K562 (cell line): ENCODE measurements at regions not wholly inside any gene's neighbourhood (a gene's known extent, or its start where the extent isn't known, plus 50 kb on each side); places are given as distances from the start of the nearest gene placed in this dataset.

Experiments
- ATAC-seq: fragments of 200-7000 bp; cut with Tn5 transposase; 3 replicates; pipeline ENCODE4 v1.9.1; 2020; ENCODE audit warnings: moderate library complexity
- BruUV-seq: library from RNA; stranded (reverse); fragments of 400-500 nt; replicated peaks from 2 replicates; lab custom pipeline; 2021; lab: Mats Ljungman, UMichigan
- CTCF ChIA-PET: fragments of 300-600 bp; formaldehyde crosslinking; extraction: SDS; loops from one replicate; lab custom pipeline; 2021; ENCODE audit warnings: low intra/inter-chr PET ratio; lab: Yijun Ruan, JAX
- POLR2A ChIA-PET: fragments of 300-600, 350-650 bp; sonication (Branson Sonifier 250); formaldehyde crosslinking; extraction: SDS; loops from one replicate; lab custom pipeline; 2021; ENCODE audit warnings: antibody characterized with exemption, inconsistent platforms; lab: Yijun Ruan, JAX
- DNase-seq, 4 experiments: peaks; one replicate each; pipeline versions ENCODE4 v3.0.0 to v3.0.0-alpha.2; 2011 to 2018; ENCODE audit warnings: low spot score in 3 of 4, mixed read lengths in 3 of 4; ENCODE audit errors: extremely low read depth in 1 of 4
- FAIRE-seq: peaks from 2 replicates; lab custom pipeline; 2011; peaks lifted over from hg19 to GRCh38; lab: Jason Lieb, UNC
- H2AFZ ChIP-seq: 2 replicates; pipeline ENCODE4 v1.6.0; 2011; ENCODE audit warnings: low read depth, low read length, control low read depth, inconsistent platforms
- H3K27ac ChIP-seq: fragments of 200-600 bp; 3 replicates; pipeline ENCODE4 v1.8.0; 2011; ENCODE audit warnings: low read depth, mild to moderate bottlenecking, control low read depth, inconsistent platforms, low read length, moderate library complexity, mixed read lengths; ENCODE audit errors: extremely low read depth
- H3K27me3 ChIP-seq, 2 experiments: fragments of 300-600 bp in 1 of 2; 2 replicates in 1 of 2; 3 replicates in 1 of 2; pipeline versions ENCODE4 v1.6.0 to v1.8.0; 2011; ENCODE audit warnings: inconsistent platforms in 2 of 2, low read length in 2 of 2, mild to moderate bottlenecking in 1 of 2, mixed read lengths in 1 of 2, moderate library complexity in 1 of 2; ENCODE audit not compliant: control insufficient read depth in 2 of 2, insufficient read depth in 2 of 2
- H3K36me3 ChIP-seq: fragments of 300-600 bp; 3 replicates; pipeline ENCODE4 v1.8.0; 2011; ENCODE audit warnings: mild to moderate bottlenecking, low read length, inconsistent platforms; ENCODE audit not compliant: control insufficient read depth, insufficient read depth
- H3K4me1 ChIP-seq, 2 experiments: fragments of 200-600 bp in 1 of 2; replicated peaks in 1 of 2; 2 replicates in 1 of 2; 3 replicates in 1 of 2; pipeline versions ENCODE4 v1.5.1 to v1.8.0; 2011; ENCODE audit warnings: inconsistent platforms in 2 of 2, low read length in 2 of 2, mild to moderate bottlenecking in 1 of 2, mixed read lengths in 1 of 2, moderate library complexity in 1 of 2; ENCODE audit not compliant: control insufficient read depth in 2 of 2, insufficient read depth in 2 of 2
- H3K4me2 ChIP-seq: 2 replicates; pipeline ENCODE4 v1.6.1; 2011; ENCODE audit warnings: low read length, control low read depth, inconsistent platforms, mixed read lengths; ENCODE audit not compliant: insufficient read depth
- H3K4me3 ChIP-seq: fragments of 200-600 bp; sonication (generic), shearing (Covaris generic); 2 replicates; pipeline ENCODE4 v1.5.1; 2016; ENCODE audit warnings: control low read depth, inconsistent platforms
- H3K79me2 ChIP-seq: fragments of 200-600 bp; 3 replicates; pipeline ENCODE4 v1.8.0; 2011; ENCODE audit warnings: low read length, inconsistent platforms; ENCODE audit not compliant: control insufficient read depth, insufficient read depth
- H3K9ac ChIP-seq, 2 experiments: 2 replicates each; pipeline versions ENCODE4 v1.6.0 to v1.6.1; 2011; ENCODE audit warnings: low read depth in 2 of 2, low read length in 2 of 2, control low read depth in 1 of 2, inconsistent platforms in 1 of 2, mild to moderate bottlenecking in 1 of 2, mixed read lengths in 1 of 2; ENCODE audit not compliant: insufficient read depth in 1 of 2
- H3K9me1 ChIP-seq: one replicate; pipeline ENCODE4 v1.6.0; 2011; ENCODE audit warnings: inconsistent platforms, mild to moderate bottlenecking, low read length, moderate library complexity; ENCODE audit not compliant: control insufficient read depth, insufficient read depth
- H3K9me3 ChIP-seq: replicated peaks from 2 replicates; pipeline ENCODE4 v1.5.1; 2011; ENCODE audit warnings: low read depth, low read length, inconsistent platforms; ENCODE audit not compliant: control insufficient read depth, insufficient read depth
- H4K20me1 ChIP-seq: replicated peaks from 2 replicates; pipeline ENCODE4 v1.6.1; 2011; ENCODE audit warnings: low read length, inconsistent platforms, mixed read lengths; ENCODE audit not compliant: control insufficient read depth, insufficient read depth
- NCOA2 ChIP-seq, 2 experiments: fragments of 450-650 bp; IDR thresholded peaks; 2 replicates each; pipeline ENCODE4 v1.6.1; 2018; ENCODE audit warnings: mild to moderate bottlenecking in 2 of 2, moderate library complexity in 1 of 2; ENCODE audit not compliant: partially characterized antibody in 2 of 2
- RREB1 ChIP-seq: fragments of 250-450 bp; sonication (Bioruptor Pico); IDR thresholded peaks from 2 replicates; pipeline ENCODE4 v1.4.0; 2020
- ZNF512 ChIP-seq: IDR thresholded peaks from 2 replicates; pipeline ENCODE4 v1.6.1; 2016; ENCODE audit warnings: missing genetic modification characterization, missing compliant biosample characterization
- WGBS: fragments of 100-300 bp; shearing (Covaris generic); methylation state at CpG from one replicate; pipeline ENCODE4 v1.1.6; 2016; ENCODE audit warnings: low coverage, mixed read lengths; ENCODE audit not compliant: insufficient coverage; ENCODE audit errors: missing lambda C conversion rate; 5-methylcytosine and 5-hydroxymethylcytosine counted together
- in situ Hi-C: fragments of 300-500 bp; cut with MboI; formaldehyde crosslinking; loops from 4 replicates; pipeline ENCODE4 v1.15.0; 2018; ENCODE audit warnings: inconsistent platforms, mixed read lengths
- intact Hi-C: fragments of 100-400 bp; cut with micrococcal nuclease; formaldehyde crosslinking; loops from 2 replicates; pipeline ENCODE4 v1.14.2; 2022

DNA sequence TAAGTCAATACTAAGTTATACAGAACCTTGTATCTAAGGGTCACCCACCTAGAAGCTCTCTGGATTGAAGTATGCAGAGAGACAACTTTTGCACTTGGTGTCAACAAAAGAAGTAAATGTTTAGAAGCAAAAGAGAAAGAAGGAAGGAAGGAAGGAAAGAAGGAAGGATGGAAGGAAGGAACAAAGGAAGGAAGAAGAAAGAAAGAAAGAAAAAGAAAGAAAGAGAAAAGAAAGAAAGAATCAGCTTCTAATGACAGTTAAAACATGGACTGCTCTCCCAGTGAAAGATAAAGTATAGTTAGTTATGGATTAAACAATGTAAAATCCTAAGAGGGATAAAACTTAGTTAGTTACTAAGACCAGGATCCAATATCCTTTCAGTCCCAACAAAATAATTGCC is 613.8 kb upstream of the NR2F2 start:
- intact Hi-C loops (no loop called here), in situ Hi-C loops (no loop called here)
- FAIRE-seq = no peak

DNA sequence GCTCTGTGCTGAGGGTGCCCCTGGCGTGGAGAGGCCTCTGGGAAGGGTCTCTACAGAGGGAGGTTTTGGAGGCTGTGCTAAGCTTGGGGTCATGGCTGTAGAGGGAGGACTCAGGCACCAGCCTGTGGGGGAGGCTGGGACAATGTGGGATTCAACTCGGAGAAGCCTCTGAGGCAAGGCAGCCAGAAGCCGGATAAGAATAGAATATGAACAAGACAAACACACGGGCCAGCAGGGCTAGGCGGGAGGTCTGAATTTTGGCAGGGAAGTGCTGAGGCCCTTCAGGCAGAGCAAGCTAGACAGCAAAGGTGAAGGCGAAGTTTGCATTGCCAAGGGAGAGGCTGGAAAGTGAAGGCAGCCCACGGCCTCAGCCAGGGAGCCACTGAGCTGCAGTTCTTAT is 612.1 kb upstream of the NR2F2 start:
- Histone ChIP-seq H3K9ac (peak overlapping the region in 1 of 2 experiments; percentile 82; a peak in 1 of 4 replicates), H2AFZ (no peak overlapping the region), H3K36me3 (peaks cover 19% of the 10 kb centered on the region), H3K4me3 (no peak overlapping the region), H4K20me1 (no peaks in the 10 kb centered on the region), H3K79me2 (peaks cover 56% of the 10 kb centered on the region), H3K27ac (0 out of 3 replicates have a peak overlapping the region, but pooled peaks have one; percentile 17), H3K27me3 (no peaks in the 10 kb centered on the region), H3K4me2 (no peak overlapping the region), H3K9me3 (no peaks in the 10 kb centered on the region), H3K4me1 (peaks cover 15 to 26% of the 10 kb centered on the region in 2 experiments; a peak in 4 of 5 replicates), H3K9me1 (no peaks in the 10 kb centered on the region)
- no peak for FAIRE-seq
- no TSS peak for BruUV-seq
- ChIA-PET CTCF (no interaction called here), POLR2A (no interaction called here)
- ATAC-seq = peak; percentile 61
- no peak for DNase-seq
- in situ Hi-C loops (no loop called here), intact Hi-C loops (no loop called here)
- 72% methylated on average over 7 of the region's 7 CpGs for WGBS
- no peak for TF ChIP-seq RREB1 (CRISPR knock-in tag)

More for the DNA sequence above, 613.8 kb upstream of the NR2F2 start:
- Histone ChIP-seq H3K4me1 (peaks cover 15 to 26% of the 10 kb centered on the region in 2 experiments; a peak in 4 of 5 replicates), H3K27me3 (no peaks in the 10 kb centered on the region), H3K4me2 (no peak overlapping the region), H2AFZ (no peak overlapping the region), H3K79me2 (peaks cover 52% of the 10 kb centered on the region), H3K9me1 (no peaks in the 10 kb centered on the region), H4K20me1 (no peaks in the 10 kb centered on the region), H3K9me3 (no peaks in the 10 kb centered on the region), H3K9ac (no peak overlapping the region), H3K4me3 (no peak overlapping the region), H3K27ac (no peak overlapping the region)
- ChIA-PET CTCF (no interaction called here), POLR2A (interaction anchor here (0.8 kb wide), 1 partner anchor 17 kb away, joined by 4 read pairs; no protein-coding TSS in a partner anchor)
- BruUV-seq = no TSS peak
- no peak for DNase-seq
- no peak for ATAC-seq
- TF ChIP-seq ZNF512 (peak; percentile 87), NCOA2 (IDR thresholded peaks at IDR 0.05; ENCODE audit: partially characterized antibody in 2 of 2) (no peak)
- TF ChIP-seq, all 486 proteins: peak for 1
- H3K36me3 ChIP-seq = peaks cover 31% of the 10 kb centered on the region
